ENCODE measurements at regions not wholly inside any gene's neighbourhood (a gene's known extent, or its start where the extent isn't known, plus 50 kb on each side); places are given as distances from the start of the nearest gene placed in this dataset.

DNA sequence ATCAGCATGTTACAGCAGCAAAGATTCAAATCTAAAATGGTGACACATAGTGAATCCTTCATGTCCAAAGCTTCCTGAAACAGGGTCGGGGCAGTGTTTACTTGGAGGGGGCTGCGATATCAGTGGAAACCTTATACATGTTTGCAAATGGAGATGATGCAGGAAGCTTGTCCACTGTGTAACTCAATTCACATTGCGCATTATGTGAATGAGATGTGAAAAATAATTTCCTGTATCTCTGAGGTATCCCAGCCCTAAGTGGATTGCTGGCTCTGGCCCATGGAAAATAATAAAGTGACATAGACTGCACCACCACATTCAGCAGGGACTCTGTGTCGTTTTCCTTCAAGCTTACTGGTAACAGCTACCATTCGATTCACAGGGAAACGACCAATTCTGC is 505.5 kb downstream of the GALR1 start:
- DNase-seq (ENCODE audit: low spot score): no peak

DNA sequence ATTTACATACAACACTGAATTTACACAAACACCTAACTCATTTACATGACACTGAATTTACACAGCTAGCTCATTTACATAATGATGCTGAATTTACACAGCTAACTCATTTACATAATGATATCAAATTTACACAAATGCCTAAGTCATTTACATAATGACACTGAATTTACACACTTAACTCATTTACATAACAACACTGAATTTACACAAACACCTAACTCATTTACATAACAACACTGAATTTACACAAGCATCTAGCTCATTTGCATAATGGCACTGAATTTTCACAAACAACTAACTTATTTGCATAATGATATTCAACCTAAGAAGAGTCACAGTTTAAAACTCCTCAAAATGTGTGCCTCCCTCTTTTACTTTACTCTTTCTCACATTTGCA is 511.7 kb downstream of the GALR1 start:
- DNase-seq (ENCODE audit: low spot score): no peak

DNA sequence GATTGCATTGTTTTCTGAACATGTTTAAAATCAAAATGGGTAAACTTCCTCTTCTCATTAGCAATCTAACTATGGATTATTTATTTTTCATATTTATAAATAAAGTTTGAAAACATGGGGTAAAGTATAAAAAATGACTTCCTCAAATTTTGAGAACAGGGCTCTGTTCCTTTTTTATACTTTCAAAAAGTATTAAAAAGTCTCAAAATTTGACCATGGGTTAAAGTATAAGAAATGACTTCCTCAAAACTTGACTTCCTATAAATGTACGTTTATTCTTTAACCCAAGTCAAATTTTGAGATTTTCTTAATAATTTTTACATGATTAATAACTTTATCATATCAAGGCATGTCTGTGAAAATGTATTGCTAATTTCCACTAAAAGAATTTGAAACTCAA is 512.4 kb downstream of the GALR1 start:
- DNase-seq (ENCODE audit: low spot score): no peak

DNA sequence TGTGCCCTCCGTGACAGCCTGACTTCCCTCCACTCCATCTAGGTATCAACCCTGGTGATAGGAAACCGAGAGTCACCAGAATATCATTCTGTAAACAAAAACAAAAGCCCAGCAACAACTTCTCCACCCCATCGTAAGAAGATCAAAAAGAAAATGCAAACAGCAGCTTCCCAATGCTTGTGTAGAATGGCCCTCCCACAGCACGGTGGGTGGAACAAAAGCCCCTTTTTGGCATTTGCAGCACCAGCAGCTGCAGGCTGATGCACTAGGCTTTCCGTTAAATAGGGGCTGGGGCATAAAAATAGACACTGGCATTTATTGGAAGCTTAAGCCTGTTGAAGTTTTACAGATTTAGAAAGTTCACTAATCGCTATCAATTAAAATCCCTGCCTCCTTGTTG is 513.0 kb downstream of the GALR1 start:
- DNase-seq (ENCODE audit: low spot score): no peak

DNA sequence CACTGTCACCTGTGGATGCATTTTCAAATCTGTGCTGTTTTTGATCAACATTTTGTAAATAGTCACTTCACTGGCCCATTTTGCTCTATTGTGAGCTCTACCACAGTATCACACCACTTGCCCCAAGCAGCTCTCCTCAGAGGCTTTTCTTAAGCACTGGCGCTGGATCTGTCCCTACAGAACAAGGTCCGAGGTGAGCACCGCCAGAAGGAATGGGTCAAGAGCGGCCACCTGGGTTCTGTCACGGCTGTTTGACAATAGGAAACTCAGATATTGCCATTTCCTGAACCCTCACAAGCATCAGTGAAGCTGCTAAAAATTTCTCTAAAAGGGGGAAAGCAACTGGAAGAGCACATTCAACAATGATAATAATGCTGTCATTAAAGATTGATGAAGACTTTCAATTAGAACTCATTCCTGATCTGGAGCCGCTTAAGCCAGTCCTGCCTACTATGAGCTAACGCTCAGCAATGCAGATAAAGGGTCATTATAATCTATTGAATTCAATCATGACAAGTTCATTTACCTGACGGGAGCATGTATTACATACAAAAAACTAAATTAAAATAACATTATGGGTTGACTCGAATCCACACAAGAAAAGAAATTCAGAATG is 514.0 kb downstream of the GALR1 start:
- DNase-seq (ENCODE audit: low spot score): no peak

DNA sequence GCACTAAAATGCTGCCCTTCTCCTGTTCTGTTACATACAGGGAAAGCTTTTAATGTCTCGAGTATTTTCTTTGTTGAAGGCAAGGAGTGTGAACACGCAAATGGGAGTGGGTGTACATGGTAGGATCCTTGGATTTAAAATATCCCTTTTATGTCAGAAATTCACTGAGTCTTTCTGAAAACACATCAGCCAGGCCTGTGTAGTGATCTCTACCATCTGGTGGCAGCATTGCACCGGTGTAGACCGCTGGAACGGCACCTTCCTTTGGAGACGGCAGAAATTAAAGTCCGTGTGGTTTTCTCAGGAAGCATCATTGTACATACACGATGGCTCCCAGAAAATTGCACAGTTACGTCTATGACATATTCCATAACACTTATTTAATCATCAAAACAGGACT is 515.8 kb downstream of the GALR1 start:
- no peak for DNase-seq (ENCODE audit: low spot score)

DNA sequence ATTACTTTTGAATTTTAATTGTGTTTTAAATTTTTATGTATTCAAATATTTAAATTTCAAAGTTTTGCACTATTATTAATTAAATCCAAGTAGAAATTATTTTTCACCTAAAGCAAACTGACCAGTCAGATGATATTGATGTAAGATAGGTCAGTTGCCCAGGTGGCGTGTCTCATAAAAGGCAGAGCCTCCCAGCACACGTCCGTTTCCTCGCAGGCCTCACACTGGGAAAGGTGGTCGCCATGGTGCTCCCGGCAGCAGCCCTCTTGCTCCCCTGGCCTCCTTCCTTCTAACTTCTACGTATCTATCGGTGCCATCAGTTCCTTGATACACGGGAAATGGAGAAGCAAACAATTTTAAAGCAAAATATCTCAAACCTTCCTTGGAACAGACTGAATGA is 516.8 kb downstream of the GALR1 start:
- DNase-seq (ENCODE audit: low spot score): no peak

DNA sequence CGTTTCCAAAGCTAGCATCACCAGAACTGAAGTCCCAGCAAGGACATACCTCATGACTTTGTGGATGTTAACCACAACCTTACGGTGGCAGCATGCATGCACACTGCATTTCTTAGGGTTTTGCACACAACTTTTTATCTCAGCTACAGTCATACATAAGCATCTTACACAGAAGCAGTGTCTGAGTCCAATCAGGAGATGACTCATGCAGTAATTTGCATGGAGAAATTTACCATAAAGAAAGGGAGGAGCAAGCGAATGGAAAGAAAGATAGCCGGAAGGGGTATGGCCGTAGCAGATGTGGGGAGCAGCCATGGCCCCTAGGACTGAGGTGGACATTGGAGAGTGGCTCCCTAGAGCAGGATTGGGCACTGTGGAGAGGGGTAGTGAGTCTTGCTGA is 522.5 kb downstream of the GALR1 start:
- no peak for DNase-seq (ENCODE audit: low spot score)

DNA sequence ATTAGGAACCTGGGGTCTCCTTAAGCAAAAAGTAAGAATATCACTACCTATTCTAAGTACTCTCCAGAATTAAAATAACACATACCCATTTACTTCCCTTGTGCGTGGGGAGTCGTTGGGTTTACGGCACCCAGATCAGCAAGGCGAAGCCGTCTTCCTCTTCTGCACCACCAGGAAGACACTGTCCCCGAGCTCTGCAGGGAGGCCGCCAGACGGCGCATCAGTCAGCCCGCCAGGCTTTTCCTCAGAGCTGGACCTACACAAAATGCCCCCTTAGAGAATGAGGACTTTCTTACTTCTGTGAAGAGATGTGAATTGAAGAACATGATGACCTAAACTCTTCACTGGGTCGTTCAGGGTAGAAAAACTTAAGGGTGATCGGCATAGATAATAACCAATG is 526.5 kb downstream of the GALR1 start:
- DNase-seq (ENCODE audit: low spot score): no peak

DNA sequence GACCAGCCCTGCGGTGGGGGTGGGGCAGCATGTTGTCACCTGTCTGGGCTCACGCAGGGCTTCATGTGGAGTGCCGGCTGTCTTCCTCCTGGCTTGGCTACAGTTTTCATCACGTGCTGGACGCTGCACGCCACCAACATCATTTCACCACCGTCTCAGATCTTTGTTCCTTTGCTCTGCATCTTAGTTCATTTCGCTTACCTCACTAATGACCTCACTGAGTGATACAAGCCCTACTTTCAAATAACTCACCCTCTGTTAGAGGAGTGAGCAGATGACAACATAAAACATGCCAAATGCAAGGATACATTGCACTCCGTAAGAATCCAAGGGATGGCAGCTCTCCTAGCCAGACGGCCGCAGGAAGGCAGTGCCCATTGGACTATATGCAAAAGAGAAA is 527.5 kb downstream of the GALR1 start:
- no peak for DNase-seq (ENCODE audit: low spot score)

DNA sequence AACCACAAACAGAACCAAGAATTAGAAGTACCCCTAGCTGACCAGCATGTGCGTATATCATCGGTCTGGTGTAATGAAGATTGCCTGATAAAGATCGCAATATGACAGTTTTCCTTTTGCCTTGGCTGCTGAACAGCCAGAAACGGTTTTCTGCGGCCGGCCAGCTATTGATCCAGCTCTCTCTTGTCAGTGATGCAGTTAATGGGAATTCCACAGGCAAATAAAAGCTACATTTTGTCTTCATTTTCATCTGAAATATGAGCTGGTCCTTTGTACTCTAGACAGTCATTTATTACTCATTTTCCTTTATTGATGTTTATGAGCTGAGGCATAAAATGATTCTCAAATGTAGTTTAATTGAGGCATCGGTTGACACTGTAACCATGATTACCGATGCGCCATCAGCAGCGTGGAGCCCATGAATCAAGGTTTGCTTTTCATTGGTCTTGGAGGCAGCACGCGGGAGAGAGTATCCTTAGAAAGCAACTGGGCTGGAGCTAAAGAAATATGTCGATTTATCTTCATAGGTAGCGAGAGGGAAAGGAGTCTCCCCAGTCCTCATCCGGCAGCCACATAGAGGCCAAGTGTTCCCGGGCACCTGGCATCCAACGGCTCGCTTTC is 535.2 kb downstream of the GALR1 start:
- no peak for DNase-seq (ENCODE audit: low spot score)

DNA sequence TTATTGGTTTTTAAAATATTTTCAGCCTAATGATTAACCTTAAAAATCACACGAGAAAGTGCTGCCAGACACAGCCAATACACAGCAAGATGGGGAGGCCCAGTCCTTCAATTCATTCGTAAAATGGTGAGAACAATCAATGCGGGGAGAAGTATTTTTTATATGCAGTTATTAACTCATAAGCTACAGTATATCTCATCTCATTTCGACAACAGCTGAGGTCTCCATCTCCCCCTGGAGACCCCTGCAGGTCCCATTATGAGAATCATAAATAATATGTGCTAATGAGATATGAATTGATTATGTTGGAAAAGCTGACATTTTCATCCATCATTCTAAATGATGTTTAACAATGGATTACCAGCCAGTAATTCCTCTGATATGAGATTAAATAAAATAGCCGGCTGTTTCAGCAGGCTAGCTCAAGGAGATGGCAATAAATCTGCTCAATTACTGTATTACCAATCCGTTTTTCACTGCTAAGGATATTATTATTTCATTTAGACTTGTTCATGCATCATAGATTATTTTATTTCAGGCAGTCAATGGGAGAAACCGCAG is 535.8 kb downstream of the GALR1 start:
- no peak for DNase-seq (ENCODE audit: low spot score)

DNA sequence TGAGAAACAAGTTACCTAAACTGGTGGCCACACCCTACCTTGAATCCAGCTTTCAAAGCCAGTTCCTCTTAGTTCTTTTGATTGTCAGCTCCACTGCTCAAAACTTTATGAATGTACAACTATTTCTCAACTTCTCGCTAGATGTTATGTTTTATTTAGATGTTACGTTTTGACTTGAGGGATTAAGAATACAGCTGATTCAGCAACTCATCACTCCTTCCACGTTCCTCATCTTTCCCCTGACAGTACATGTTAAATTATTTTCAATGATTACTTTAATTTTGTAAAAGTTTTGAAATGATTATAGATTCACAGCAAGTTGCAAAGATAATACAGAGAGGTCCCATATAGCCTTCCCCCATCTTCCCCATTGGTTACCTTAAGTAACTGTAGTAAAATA is 553.4 kb downstream of the GALR1 start:
- DNase-seq (ENCODE audit: low spot score): no peak

DNA sequence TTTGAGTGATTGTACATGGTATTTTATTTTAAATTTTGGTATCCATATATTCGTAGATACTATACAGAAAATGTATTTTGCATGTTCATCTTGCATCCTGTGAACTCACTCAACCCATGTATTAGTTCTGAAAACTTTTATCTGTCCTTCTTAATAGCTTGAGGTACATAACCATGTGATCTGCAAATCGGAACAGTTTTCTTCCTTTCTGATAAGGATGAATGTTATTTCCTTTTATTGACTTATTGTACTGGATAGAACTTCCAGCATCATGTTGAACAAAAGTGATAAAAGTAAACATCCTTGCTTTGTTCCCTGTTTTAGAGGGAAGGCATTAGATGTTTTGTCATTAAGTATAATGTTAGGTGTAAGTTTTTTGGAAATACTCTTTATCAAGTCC is 554.7 kb downstream of the GALR1 start:
- no peak for DNase-seq (ENCODE audit: low spot score)

DNA sequence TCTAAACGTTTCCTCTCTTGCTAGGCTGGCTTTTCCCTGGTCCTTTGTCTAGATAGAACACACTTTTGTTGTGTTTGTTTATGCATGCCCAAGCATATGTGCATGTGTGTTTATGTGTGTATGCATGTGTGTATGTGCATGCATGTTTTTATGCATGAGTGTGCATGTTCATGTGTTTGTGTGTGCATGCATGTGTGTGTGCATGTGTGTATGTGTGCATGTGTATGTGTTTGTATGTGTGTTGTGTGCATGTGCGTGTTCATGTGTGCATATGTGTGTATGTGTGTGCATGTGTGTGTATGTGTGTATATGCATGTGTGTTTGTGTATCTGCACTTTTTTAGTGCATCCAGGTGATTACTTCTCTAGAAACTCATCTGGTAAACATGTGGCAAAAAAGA is 558.0 kb downstream of the GALR1 start:
- no peak for DNase-seq (ENCODE audit: low spot score)

DNA sequence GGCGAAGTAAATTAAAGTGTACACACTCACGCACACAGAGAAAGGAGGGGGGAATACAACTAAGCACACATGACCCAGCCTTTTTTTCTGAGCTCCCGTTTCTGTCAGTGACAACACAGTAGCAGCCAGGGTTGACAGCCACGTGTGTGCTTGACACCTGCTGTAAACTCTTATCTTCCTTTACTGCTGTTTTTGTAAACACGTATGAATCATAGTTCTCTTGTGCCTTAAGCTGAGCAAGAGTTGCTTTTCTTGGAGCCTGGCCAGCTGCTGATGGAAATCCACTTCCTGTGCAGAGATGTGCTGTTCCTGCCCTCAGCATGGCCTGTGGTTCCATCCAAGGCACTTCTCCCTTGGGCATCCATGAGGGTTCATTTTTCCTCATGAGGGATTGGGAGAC is 561.9 kb downstream of the GALR1 start:
- DNase-seq (ENCODE audit: low spot score): no peak

DNA sequence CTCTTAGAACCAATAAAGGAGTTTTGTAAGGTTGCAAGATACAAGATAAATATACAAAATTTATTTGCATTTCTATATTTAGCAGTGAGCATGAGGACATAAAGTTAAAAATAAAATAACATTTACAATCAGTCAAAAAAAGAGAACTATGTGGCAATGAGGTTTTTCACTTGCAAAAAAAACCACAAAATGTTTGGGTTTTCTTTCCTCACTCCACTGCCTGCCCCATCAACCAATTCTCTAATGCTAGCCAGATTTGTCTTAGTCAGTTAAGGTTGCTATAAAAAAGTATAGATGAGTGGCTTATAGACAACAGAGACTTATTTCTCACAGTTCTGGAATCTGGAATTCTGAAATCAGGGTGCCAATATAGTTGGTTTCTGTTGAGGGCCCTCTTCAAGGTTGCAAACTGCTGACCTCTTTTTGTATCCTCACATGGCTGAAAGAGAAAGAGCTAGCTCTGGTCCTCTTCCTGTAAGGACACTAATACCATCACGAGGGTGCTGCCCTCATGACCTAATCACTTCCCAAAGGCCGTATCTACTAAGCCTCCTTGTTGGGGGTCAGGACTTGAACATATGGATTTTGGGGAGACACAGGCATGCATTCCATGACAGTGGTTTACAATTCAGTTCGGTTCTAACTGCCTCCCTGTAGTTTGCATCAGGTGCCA is 566.2 kb downstream of the GALR1 start:
- DNase-seq (ENCODE audit: low spot score): no peak

DNA sequence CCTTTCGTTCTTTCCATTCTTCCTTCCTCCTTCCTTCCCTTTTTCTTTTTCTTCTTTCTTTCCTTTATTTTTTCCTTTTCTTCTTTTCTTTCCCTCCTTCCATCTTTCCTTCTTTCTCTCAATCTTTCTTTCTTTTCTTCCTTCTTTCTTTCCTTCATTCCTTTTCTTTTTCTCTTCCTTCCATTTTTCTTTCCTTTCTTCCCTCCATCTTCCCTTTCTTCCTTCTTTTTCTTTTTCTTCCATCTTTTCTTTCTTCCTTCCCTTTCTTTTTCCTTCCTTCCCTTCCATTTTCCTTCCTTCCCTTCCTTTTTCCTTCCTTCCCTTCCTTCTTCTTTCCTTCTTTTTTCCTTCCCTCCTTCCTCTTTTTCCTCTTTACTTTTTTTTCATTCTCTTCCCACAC is 568.7 kb downstream of the GALR1 start:
- no peak for DNase-seq (ENCODE audit: low spot score)

DNA sequence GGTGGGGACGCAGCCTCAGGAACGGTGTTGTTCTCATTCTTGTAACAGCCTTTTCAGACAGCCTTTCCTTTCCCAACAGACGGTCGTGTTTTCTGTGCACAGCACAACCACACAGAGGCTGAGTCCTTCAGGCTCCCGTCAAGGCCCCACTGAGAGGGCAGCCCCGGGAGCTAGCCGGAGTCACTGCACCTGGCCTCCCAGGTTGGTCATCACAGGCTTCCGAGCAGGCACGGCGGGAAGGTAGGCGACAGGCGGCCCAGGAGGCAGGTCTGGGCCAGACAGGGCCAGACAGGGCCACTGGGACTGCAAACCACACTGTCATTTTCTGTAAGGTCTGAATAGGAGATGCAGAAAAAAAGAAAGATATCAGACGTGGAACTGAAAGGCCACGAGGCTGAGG is 570.8 kb downstream of the GALR1 start:
- DNase-seq (ENCODE audit: low spot score): no peak

DNA sequence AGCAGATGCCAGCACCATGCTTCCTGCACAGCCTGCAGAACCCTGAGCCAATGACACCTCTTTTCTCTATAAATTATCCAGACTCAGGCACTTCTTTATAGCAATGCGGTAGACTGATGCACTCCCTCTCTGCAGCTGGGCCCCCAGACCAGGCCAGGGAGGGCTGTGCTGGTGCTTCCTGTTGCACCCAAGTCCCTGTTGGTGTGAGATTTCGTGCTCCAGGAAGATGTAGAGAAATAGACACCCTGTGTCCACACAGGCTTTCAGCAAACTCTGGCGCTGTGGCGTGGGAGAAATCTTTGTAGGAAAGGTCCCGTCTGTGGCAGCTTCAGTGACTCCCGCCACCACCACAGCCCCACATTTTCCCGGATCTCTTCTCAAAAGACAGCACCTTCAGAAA is 572.2 kb downstream of the GALR1 start:
- DNase-seq (ENCODE audit: low spot score): no peak

DNA sequence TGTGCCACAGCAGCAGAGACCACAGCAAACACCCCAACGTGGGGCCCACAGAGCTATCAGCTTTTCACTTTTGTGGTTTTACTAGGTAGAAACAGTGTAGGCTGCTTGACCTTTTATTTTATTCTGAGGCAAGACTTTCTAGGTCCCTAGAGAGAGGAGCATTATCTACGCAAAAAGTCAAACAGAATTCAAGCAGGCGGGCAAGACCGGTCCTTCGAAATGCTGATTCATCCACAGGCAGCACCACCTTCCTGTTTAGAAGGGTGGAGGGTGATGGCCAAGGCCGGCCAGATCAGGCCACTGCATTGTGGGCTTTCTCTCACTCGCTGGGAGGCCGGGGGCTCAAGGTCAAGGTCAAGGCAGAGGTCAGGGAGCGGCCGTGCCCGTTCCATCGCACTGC is 573.0 kb downstream of the GALR1 start:
- DNase-seq (ENCODE audit: low spot score): no peak

DNA sequence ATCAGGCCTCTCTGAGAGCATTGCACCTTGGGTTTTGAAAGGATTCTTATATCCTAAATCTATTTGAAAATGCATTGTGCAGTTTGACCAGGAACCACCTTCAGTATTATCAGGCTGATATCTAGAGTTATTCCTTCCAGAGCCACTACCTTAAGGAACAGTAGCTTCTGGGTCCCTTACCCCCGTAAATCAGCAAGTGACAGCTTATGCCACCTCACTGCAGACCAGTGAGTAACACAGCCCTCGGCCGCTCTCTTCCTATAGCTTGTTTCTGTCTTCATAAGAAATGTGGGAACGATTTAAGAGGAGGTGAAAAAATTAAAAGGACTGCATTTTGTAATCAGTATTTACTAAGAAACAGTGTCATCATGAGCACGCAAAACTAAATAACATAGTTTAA is 584.2 kb downstream of the GALR1 start:
- no peak for DNase-seq (ENCODE audit: low spot score)

DNA sequence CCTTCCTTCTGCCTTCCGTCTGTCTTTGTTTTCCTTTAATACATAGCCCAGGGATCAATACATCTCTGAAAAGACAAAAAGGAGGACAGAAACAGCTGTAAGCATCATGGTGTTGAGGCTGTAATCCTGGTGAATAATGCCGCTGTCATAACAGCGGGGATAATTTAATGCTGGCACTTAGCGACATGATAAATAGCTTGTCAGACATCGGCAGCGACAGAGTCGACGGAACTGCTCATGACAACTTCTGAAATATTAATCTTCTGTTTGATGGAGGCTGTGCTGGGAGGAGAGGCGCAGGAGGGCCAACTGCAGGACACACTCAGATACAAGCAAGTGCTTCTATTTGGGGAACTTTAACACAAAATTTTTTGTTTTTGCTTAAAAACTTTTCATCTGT is 602.2 kb downstream of the GALR1 start:
- no peak for DNase-seq (ENCODE audit: low spot score)

DNA sequence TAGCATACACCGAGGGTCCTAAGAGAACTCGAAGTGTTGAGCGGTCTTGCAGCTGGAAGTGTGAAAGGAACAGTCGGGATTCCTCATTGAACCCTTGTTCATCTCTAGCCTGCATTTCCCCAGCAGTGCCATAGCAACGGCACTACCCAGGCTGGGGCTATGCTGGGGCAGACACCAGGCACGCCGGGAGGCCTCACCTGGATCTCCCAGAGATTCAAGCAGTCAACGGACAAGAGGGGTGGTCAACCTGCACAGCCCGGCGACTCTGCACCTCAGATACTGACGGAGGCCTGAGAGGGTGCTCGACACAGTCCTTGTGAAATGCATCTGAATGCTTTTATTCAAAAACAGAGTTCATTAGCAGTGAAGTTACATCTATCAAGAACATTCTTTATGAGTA is 604.2 kb downstream of the GALR1 start:
- no peak for DNase-seq (ENCODE audit: low spot score)
